Trophoblast cell (in vitro differentiated cells and primary cell): ENCODE measurements at regions not wholly inside any gene's neighbourhood (a gene's known extent, or its start where the extent isn't known, plus 50 kb on each side); places are given as distances from the start of the nearest gene placed in this dataset.
A peak's percentile ranks its signal among the peaks of the same experiment; 100 is the strongest.

Experiments
- DNase-seq, 2 donors: peaks; one replicate each; pipeline ENCODE4 v3.0.0-alpha.2; 2016
- H2AFZ ChIP-seq: 2 replicates; pipeline ENCODE4 v1.6.1; 2013; ENCODE audit warnings: low read length, moderate library complexity, mild to moderate bottlenecking; ENCODE audit not compliant: insufficient read depth, poor library complexity
- H2AK5ac ChIP-seq: 2 replicates; pipeline ENCODE4 v1.6.1; 2013; ENCODE audit warnings: mild to moderate bottlenecking, low read length
- H2BK120ac ChIP-seq: 2 replicates; pipeline ENCODE4 v1.6.1; 2013; ENCODE audit warnings: low read length, mild to moderate bottlenecking, moderate library complexity; ENCODE audit not compliant: insufficient read depth, poor library complexity
- H2BK12ac ChIP-seq: 2 replicates; pipeline ENCODE4 v1.6.1; 2013; ENCODE audit warnings: mild to moderate bottlenecking, low read length, moderate library complexity
- H2BK5ac ChIP-seq: 2 replicates; pipeline ENCODE4 v1.6.1; 2013; ENCODE audit warnings: low read length, low read depth, moderate library complexity, mild to moderate bottlenecking; ENCODE audit not compliant: poor library complexity
- H3K14ac ChIP-seq: 2 replicates; pipeline ENCODE4 v1.6.1; 2013; ENCODE audit warnings: mild to moderate bottlenecking, low read length
- H3K18ac ChIP-seq: 2 replicates; pipeline ENCODE4 v1.6.1; 2013; ENCODE audit warnings: mild to moderate bottlenecking, low read length
- H3K23ac ChIP-seq: 2 replicates; pipeline ENCODE4 v1.6.1; 2013; ENCODE audit warnings: low read length
- H3K27ac ChIP-seq: 2 replicates; pipeline ENCODE4 v1.5.1; 2013; ENCODE audit warnings: low read depth, mild to moderate bottlenecking, inconsistent platforms, low read length, moderate library complexity
- H3K27me3 ChIP-seq: 2 replicates; pipeline ENCODE4 v1.6.1; 2013; ENCODE audit warnings: inconsistent platforms, mild to moderate bottlenecking, low read length, moderate library complexity; ENCODE audit not compliant: insufficient read depth
- H3K36me3 ChIP-seq, 2 experiments: 1 replicate in 1 of 2; 2 replicates in 1 of 2; pipeline ENCODE4 v1.6.1; 2013; ENCODE audit warnings: low read length in 2 of 2, mild to moderate bottlenecking in 2 of 2, moderate library complexity in 1 of 2; ENCODE audit not compliant: insufficient read depth in 2 of 2, control insufficient read depth in 1 of 2
- H3K4ac ChIP-seq: 2 replicates; pipeline ENCODE4 v1.6.1; 2013; ENCODE audit warnings: low read depth, mild to moderate bottlenecking, low read length, moderate library complexity
- H3K4me1 ChIP-seq, 2 experiments: 1 replicate in 1 of 2; 2 replicates in 1 of 2; pipeline ENCODE4 v1.6.1; 2013; ENCODE audit warnings: low read length in 2 of 2, mild to moderate bottlenecking in 2 of 2, moderate library complexity in 1 of 2; ENCODE audit not compliant: insufficient read depth in 2 of 2, control insufficient read depth in 1 of 2
- H3K4me2 ChIP-seq: 2 replicates; pipeline ENCODE4 v1.6.1; 2013; ENCODE audit warnings: inconsistent platforms, mild to moderate bottlenecking, low read length, moderate library complexity
- H3K4me3 ChIP-seq: 2 replicates; pipeline ENCODE4 v1.5.1; 2013; ENCODE audit warnings: mild to moderate bottlenecking, low read depth, low read length, inconsistent platforms
- H3K79me1 ChIP-seq: one replicate; pipeline ENCODE4 v1.6.1; 2013; ENCODE audit warnings: low read length
- H3K79me2 ChIP-seq: 2 replicates; pipeline ENCODE4 v1.6.1; 2013; ENCODE audit warnings: low read length, mild to moderate bottlenecking; ENCODE audit not compliant: control insufficient read depth, insufficient read depth, poor library complexity
- H3K9ac ChIP-seq: 2 replicates; pipeline ENCODE4 v1.6.1; 2013; ENCODE audit warnings: mild to moderate bottlenecking, low read length
- H3K9me3 ChIP-seq: 2 replicates; pipeline ENCODE4 v1.6.1; 2013; ENCODE audit warnings: low read depth, mild to moderate bottlenecking, control low read depth, inconsistent platforms, low read length; ENCODE audit not compliant: insufficient read depth
- H4K12ac ChIP-seq: 2 replicates; pipeline ENCODE4 v1.6.1; 2013; ENCODE audit warnings: low read depth, mild to moderate bottlenecking, low read length, moderate library complexity
- H4K8ac ChIP-seq: 2 replicates; pipeline ENCODE4 v1.6.1; 2013; ENCODE audit warnings: low read depth, mild to moderate bottlenecking, low read length, moderate library complexity
- H4K91ac ChIP-seq: one replicate; pipeline ENCODE4 v1.6.1; 2013; ENCODE audit warnings: low read depth, mild to moderate bottlenecking, low read length, moderate library complexity
- WGBS: extraction: QIAGEN DNeasy Blood & Tissue Kit; methylation state at CpG from one replicate; pipeline ENCODE4 v1.1.7; 2013; ENCODE audit warnings: missing lambda C conversion rate; ENCODE audit not compliant: insufficient read length, insufficient coverage; ENCODE audit errors: extremely low coverage; 5-methylcytosine and 5-hydroxymethylcytosine counted together

DNA sequence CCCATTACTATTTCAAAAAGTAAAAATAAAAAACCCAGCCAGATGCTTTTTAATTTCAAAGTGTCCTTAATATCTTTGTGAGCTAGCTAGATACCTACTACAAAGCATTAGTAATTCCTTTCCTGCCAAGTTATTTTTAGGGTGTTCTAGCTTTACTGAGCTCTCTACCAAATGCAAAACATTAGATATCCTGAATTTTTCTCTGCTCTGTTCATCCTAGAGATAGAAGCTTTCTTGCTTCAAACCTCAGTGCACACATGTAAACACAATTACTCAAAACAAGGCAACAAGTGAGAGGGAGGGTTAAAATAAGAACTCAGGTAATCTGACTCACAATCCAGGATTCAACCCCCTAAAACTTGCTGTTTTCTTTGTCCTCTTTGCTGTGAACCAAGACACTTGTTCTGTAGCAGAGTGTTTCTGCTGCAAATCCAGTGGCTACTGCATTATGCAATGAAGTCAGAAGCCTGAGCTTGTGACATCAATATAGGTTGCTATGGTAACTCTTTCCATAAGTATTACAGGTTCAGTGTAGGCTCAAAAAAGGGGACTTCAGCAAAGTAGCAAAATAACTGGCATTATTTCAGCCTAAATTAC, 72.6 kb upstream of the STXBP5 start:
- Histone ChIP-seq H3K4ac (no peak overlapping the region), H3K23ac (no peak overlapping the region), H4K12ac (no peak overlapping the region), H4K8ac (no peak overlapping the region), H3K36me3 (no peaks in the 10 kb centered on the region), H3K27ac (no peak overlapping the region), H3K14ac (no peak overlapping the region), H3K4me2 (no peak overlapping the region), H2BK5ac (no peak overlapping the region), H3K9me3 (no peaks in the 10 kb centered on the region), H3K18ac (no peak overlapping the region), H2AK5ac (no peak overlapping the region), H3K9ac (no peak overlapping the region), H3K4me1 (no peaks in the 10 kb centered on the region), H3K4me3 (no peak overlapping the region), H3K79me1 (no peaks in the 10 kb centered on the region), H2AFZ (no peak overlapping the region), H4K91ac (no peak overlapping the region), H2BK12ac (no peak overlapping the region), H2BK120ac (no peak overlapping the region), H3K27me3 (no peaks in the 10 kb centered on the region), H3K79me2 (no peaks in the 10 kb centered on the region)
- DNase-seq, result peak in 1 of 2 donors; percentile 15

DNA sequence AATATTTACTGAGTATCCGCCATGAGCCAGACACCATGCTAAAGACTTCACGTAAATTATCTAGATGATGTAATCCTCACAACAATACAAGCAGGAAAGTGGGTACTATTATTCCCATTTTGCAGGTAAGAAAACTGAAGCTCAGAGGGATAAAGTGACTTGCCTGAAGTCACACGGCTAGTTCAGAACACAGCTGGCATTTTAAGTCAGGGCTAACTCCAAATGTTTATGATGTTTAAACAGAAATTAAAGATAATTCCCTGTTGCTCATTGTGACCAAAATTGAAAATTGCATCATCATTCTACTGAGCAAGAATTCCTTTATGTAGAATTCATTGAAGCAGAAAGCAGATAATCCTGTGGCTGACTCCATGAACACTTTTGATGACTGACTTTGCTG, 71.3 kb upstream of the STXBP5 start:
- Histone ChIP-seq H3K79me1 (no peaks in the 10 kb centered on the region), H3K4me3 (no peak overlapping the region), H4K12ac (no peak overlapping the region), H4K8ac (no peak overlapping the region), H3K14ac (no peak overlapping the region), H3K36me3 (no peaks in the 10 kb centered on the region), H2AK5ac (no peak overlapping the region), H2AFZ (no peak overlapping the region), H3K4me1 (no peaks in the 10 kb centered on the region), H2BK12ac (no peak overlapping the region), H2BK5ac (no peak overlapping the region), H3K9ac (no peak overlapping the region), H3K27ac (no peak overlapping the region), H3K79me2 (no peaks in the 10 kb centered on the region), H3K18ac (no peak overlapping the region), H3K23ac (no peak overlapping the region), H3K4me2 (no peak overlapping the region), H4K91ac (no peak overlapping the region), H3K9me3 (no peaks in the 10 kb centered on the region), H2BK120ac (no peak overlapping the region), H3K4ac (no peak overlapping the region), H3K27me3 (no peaks in the 10 kb centered on the region)
- WGBS, result no CpG with 5 or more reads among the region's 3 CpGs
- no peak for DNase-seq

GRCh38 chr6:147133669-147134068, 70.5 kb upstream of the STXBP5 start:
- Histone ChIP-seq H2BK12ac (no peak overlapping the region), H3K18ac (no peak overlapping the region), H3K4me1 (no peaks in the 10 kb centered on the region), H3K9ac (no peak overlapping the region), H3K4me3 (no peak overlapping the region), H2AFZ (no peak overlapping the region), H4K8ac (no peak overlapping the region), H3K27me3 (no peaks in the 10 kb centered on the region), H2AK5ac (no peak overlapping the region), H4K91ac (no peak overlapping the region), H3K36me3 (no peaks in the 10 kb centered on the region), H3K79me2 (no peaks in the 10 kb centered on the region), H3K4ac (no peak overlapping the region), H4K12ac (no peak overlapping the region), H3K9me3 (no peaks in the 10 kb centered on the region), H3K27ac (no peak overlapping the region), H3K4me2 (no peak overlapping the region), H3K14ac (no peak overlapping the region), H2BK120ac (no peak overlapping the region), H3K23ac (no peak overlapping the region), H2BK5ac (no peak overlapping the region), H3K79me1 (no peaks in the 10 kb centered on the region)
- DNase-seq, result no peak
- no CpG with 5 or more reads among the region's 4 CpGs for WGBS

DNA sequence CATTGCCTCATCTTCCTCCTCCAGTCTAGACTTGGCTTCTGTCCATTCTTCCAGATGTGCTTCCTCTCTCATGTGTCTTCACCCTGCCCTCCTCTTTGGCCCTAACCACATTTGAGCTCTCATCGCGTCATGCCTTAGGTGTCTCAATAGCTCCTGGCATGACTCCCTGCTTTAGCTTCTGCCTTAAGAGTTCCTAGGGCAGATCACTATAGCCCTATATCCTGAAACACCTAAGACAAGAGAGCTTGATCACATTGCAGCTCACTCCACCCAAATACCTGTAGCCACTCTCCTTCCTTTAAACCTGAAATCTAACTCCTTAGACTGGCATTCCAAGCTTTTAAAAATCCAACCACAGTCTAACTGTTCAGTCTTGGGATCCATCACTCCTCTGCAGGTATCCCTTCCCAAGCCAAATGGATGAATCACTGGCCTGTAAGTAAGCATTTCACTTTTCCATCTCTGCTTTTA, 69.0 kb upstream of the STXBP5 start:
- Histone ChIP-seq H3K9ac (no peak overlapping the region), H3K9me3 (no peaks in the 10 kb centered on the region), H3K36me3 (no peaks in the 10 kb centered on the region), H2BK5ac (no peak overlapping the region), H4K91ac (no peak overlapping the region), H2BK12ac (no peak overlapping the region), H3K4me2 (no peak overlapping the region), H3K4me1 (no peaks in the 10 kb centered on the region), H3K27ac (no peak overlapping the region), H3K27me3 (no peaks in the 10 kb centered on the region), H3K18ac (no peak overlapping the region), H3K14ac (no peak overlapping the region), H2BK120ac (no peak overlapping the region), H3K79me2 (no peaks in the 10 kb centered on the region), H2AFZ (no peak overlapping the region), H4K8ac (no peak overlapping the region), H3K4me3 (no peak overlapping the region), H3K79me1 (no peaks in the 10 kb centered on the region), H4K12ac (no peak overlapping the region), H3K23ac (no peak overlapping the region), H2AK5ac (no peak overlapping the region), H3K4ac (no peak overlapping the region)
- WGBS, result no CpG with 5 or more reads among the region's 2 CpGs
- DNase-seq, result peak; percentile 33 to 38
